ENCODE measurements at regions not wholly inside any gene's neighbourhood (a gene's known extent, or its start where the extent isn't known, plus 50 kb on each side); places are given as distances from the start of the nearest gene placed in this dataset.

GRCh38 chr22:48803948-48804810, 1023.5 kb downstream of the BRD1 start:
- TF ChIP-seq CTCF (IDR thresholded peaks at IDR 0.05; ENCODE audit: low read depth, low read length): no peak
- DNase-seq (ENCODE audit: extremely low read depth, low read depth): no peak

GRCh38 chr22:48803171-48803947, 1024.3 kb downstream of the BRD1 start:
- no peak for DNase-seq (ENCODE audit: extremely low read depth, low read depth)
- no peak for TF ChIP-seq CTCF (IDR thresholded peaks at IDR 0.05; ENCODE audit: low read depth, low read length)

GRCh38 chr22:48802576-48802975, 1025.1 kb downstream of the BRD1 start:
- no peak for TF ChIP-seq CTCF (IDR thresholded peaks at IDR 0.05; ENCODE audit: low read depth, low read length)

GRCh38 chr22:48800886-48801607, 1026.6 kb downstream of the BRD1 start:
- TF ChIP-seq CTCF (IDR thresholded peaks at IDR 0.05; ENCODE audit: low read depth, low read length): no peak
- DNase-seq (ENCODE audit: extremely low read depth, low read depth): no peak

More at GRCh38 chr22:48802576-48802975, 1025.1 kb downstream of the BRD1 start:
- no peak for DNase-seq (ENCODE audit: extremely low read depth, low read depth)

GRCh38 chr22:48800036-48800885, 1027.4 kb downstream of the BRD1 start:
- no peak for DNase-seq (ENCODE audit: extremely low read depth, low read depth)
- no peak for TF ChIP-seq CTCF (IDR thresholded peaks at IDR 0.05; ENCODE audit: low read depth, low read length)

- DNase-seq (ENCODE audit: extremely low read depth, low read depth): no peak
- no peak for TF ChIP-seq CTCF (IDR thresholded peaks at IDR 0.05; ENCODE audit: low read depth, low read length)
Measured at GRCh38 chr22:48799227-48799970, 1028.3 kb downstream of the BRD1 start.
